GM18867 (cell line): ENCODE measurements at regions not wholly inside any gene's neighbourhood (a gene's known extent, or its start where the extent isn't known, plus 50 kb on each side); places are given as distances from the start of the nearest gene placed in this dataset.

ENCODE experiments used
- ATAC-seq: cut with Tn5 transposase; IDR thresholded peaks from one replicate; pipeline ENCODE4 v1.9.1; 2021; ENCODE audit warnings: mild to moderate bottlenecking, moderate library complexity; ENCODE audit not compliant: unreplicated experiment

- no peak for ATAC-seq
Observed at GRCh38 chrX:9191392-9191791, 157.5 kb upstream of the FAM9B start.

- no peak for ATAC-seq
Observed at GRCh38 chrX:9195199-9195880, 161.4 kb upstream of the FAM9B start.

- no peak for ATAC-seq
Observed at GRCh38 chrX:9196961-9197640, 163.2 kb upstream of the FAM9B start.

- ATAC-seq: no peak
Observed at GRCh38 chrX:9204560-9204959, 170.6 kb upstream of the FAM9B start.

GRCh38 chrX:9205599-9206223, 171.8 kb upstream of the FAM9B start:
- ATAC-seq: peak; percentile 42

- no peak for ATAC-seq
Observed at GRCh38 chrX:9207142-9207541, 173.2 kb upstream of the FAM9B start.

- ATAC-seq: no peak
Observed at GRCh38 chrX:9211269-9211668, 177.3 kb upstream of the FAM9B start.

GRCh38 chrX:9221781-9222180, 187.9 kb upstream of the FAM9B start:
- ATAC-seq: no peak

- ATAC-seq: no peak
Observed at GRCh38 chrX:9222299-9222698, 188.4 kb upstream of the FAM9B start.

GRCh38 chrX:9227276-9227675, 193.3 kb upstream of the FAM9B start:
- ATAC-seq: no peak

- ATAC-seq: no peak
Observed at GRCh38 chrX:9231491-9231890, 197.6 kb upstream of the FAM9B start.

- no peak for ATAC-seq
Observed at GRCh38 chrX:9233141-9233540, 199.2 kb upstream of the FAM9B start.

- ATAC-seq: no peak
Observed at GRCh38 chrX:9234315-9234714, 200.4 kb upstream of the FAM9B start.

- no peak for ATAC-seq
Observed at GRCh38 chrX:9235722-9236121, 201.8 kb upstream of the FAM9B start.

- no peak for ATAC-seq
Observed at GRCh38 chrX:9240956-9241355, 207.0 kb upstream of the FAM9B start.

GRCh38 chrX:9241427-9241826, 207.5 kb upstream of the FAM9B start:
- no peak for ATAC-seq

GRCh38 chrX:9249051-9249846, 215.3 kb upstream of the FAM9B start:
- no peak for ATAC-seq

- no peak for ATAC-seq
Observed at GRCh38 chrX:9252182-9252581, 212.7 kb upstream of the TBL1X start.

- no peak for ATAC-seq
Observed at GRCh38 chrX:9253211-9253610, 211.6 kb upstream of the TBL1X start.

GRCh38 chrX:9257718-9258420, 207.0 kb upstream of the TBL1X start:
- no peak for ATAC-seq
